ENCODE measurements at regions not wholly inside any gene's neighbourhood (a gene's known extent, or its start where the extent isn't known, plus 50 kb on each side); places are given as distances from the start of the nearest gene placed in this dataset.
"Not testable (repeated sequence)": the region's sequence is repeated elsewhere in the genome, so short reads cannot be mapped to it uniquely, and the experiment has no call there.

GRCh38 chr2:132252894-132253264, 91.1 kb upstream of the ANKRD30BL start:
- Histone ChIP-seq H4K20me1 (ENCODE audit: control insufficient read depth, extremely low read depth, insufficient read depth, low read length) (no peaks in the 10 kb centered on the region), H3K79me2 (ENCODE audit: control insufficient read depth, insufficient read depth, low read length) (no peaks in the 10 kb centered on the region), H3K4me1 (ENCODE audit: control insufficient read depth, extremely low read depth, insufficient read depth, low read length) (no peaks in the 10 kb centered on the region), H3K9me1 (ENCODE audit: control insufficient read depth, extremely low read depth, insufficient read depth, low read length) (no peaks in the 10 kb centered on the region), H3K9me3 (ENCODE audit: control insufficient read depth, low read depth, low read length) (peaks cover 1% of the 10 kb centered on the region), H3K4me2 (ENCODE audit: control insufficient read depth, extremely low read depth, insufficient read depth, low read depth, low read length) (no peak overlapping the region), H3K36me3 (ENCODE audit: control insufficient read depth in 2 of 2, extremely low read depth in 1 of 2, insufficient read depth in 2 of 2, low read length in 2 of 2) (no peaks in the 10 kb centered on the region), H3K9ac (ENCODE audit: control insufficient read depth, extremely low read depth, insufficient read depth, low read length) (no peak overlapping the region), H2AFZ (ENCODE audit: control insufficient read depth, low read length) (no peak overlapping the region), H3K4me3 (ENCODE audit: control insufficient read depth in 2 of 3, extremely low read depth in 1 of 3, insufficient read depth in 2 of 3, low read depth in 1 of 3, low read length in 3 of 3) (no peak overlapping the region), H3K27ac (ENCODE audit: control insufficient read depth, insufficient read depth, low read length) (no peak overlapping the region), H3K27me3 (ENCODE audit: control insufficient read depth, extremely low read depth, insufficient read depth, low read length) (peaks cover 22% of the 10 kb centered on the region)
- DNase-seq (ENCODE audit: low read depth, low spot score) (no peak), FAIRE-seq (no peak)
- no peak for TF ChIP-seq CTCF (optimal IDR thresholded peaks at IDR 0.05 in 1 of 3, IDR thresholded peaks at IDR 0.05 in 1 of 3, conservative IDR thresholded peaks at IDR 0.05 in 1 of 3; ENCODE audit: extremely low read depth in 1 of 3, insufficient read depth in 2 of 3, low read length in 3 of 3)
- no peak for TF ChIP-seq EZH2 (IDR thresholded peaks at IDR 0.05; ENCODE audit: low read length)
- dilution Hi-C loops (cut with MboI; ENCODE audit: extremely low pct_ligation_motif_present, low sequenced_read_pairs), result no loop called here

GRCh38 chr2:132253496-132254305, 91.9 kb upstream of the ANKRD30BL start:
- Histone ChIP-seq H3K4me3 (ENCODE audit: control insufficient read depth in 2 of 3, extremely low read depth in 1 of 3, insufficient read depth in 2 of 3, low read depth in 1 of 3, low read length in 3 of 3) (no peak overlapping the region), H3K9me3 (ENCODE audit: control insufficient read depth, low read depth, low read length) (peaks cover 1% of the 10 kb centered on the region), H3K9me1 (ENCODE audit: control insufficient read depth, extremely low read depth, insufficient read depth, low read length) (no peaks in the 10 kb centered on the region), H3K4me1 (ENCODE audit: control insufficient read depth, extremely low read depth, insufficient read depth, low read length) (no peaks in the 10 kb centered on the region), H4K20me1 (ENCODE audit: control insufficient read depth, extremely low read depth, insufficient read depth, low read length) (no peaks in the 10 kb centered on the region), H3K27me3 (ENCODE audit: control insufficient read depth, extremely low read depth, insufficient read depth, low read length) (peaks cover 29% of the 10 kb centered on the region), H2AFZ (ENCODE audit: control insufficient read depth, low read length) (no peak overlapping the region), H3K36me3 (ENCODE audit: control insufficient read depth in 2 of 2, extremely low read depth in 1 of 2, insufficient read depth in 2 of 2, low read length in 2 of 2) (no peaks in the 10 kb centered on the region), H3K27ac (ENCODE audit: control insufficient read depth, insufficient read depth, low read length) (no peak overlapping the region), H3K9ac (ENCODE audit: control insufficient read depth, extremely low read depth, insufficient read depth, low read length) (no peak overlapping the region), H3K79me2 (ENCODE audit: control insufficient read depth, insufficient read depth, low read length) (no peaks in the 10 kb centered on the region), H3K4me2 (ENCODE audit: control insufficient read depth, extremely low read depth, insufficient read depth, low read depth, low read length) (no peak overlapping the region)
- dilution Hi-C loops (cut with MboI; ENCODE audit: extremely low pct_ligation_motif_present, low sequenced_read_pairs), result no loop called here
- DNase-seq (ENCODE audit: low read depth, low spot score) (no peak), FAIRE-seq (no peak)
- TF ChIP-seq EZH2 (IDR thresholded peaks at IDR 0.05; ENCODE audit: low read length) (no peak), CTCF (optimal IDR thresholded peaks at IDR 0.05 in 1 of 3, IDR thresholded peaks at IDR 0.05 in 1 of 3, conservative IDR thresholded peaks at IDR 0.05 in 1 of 3; ENCODE audit: extremely low read depth in 1 of 3, insufficient read depth in 2 of 3, low read length in 3 of 3) (no peak)

- peaks cover 29% of the 10 kb centered on the region for H3K27me3 ChIP-seq (ENCODE audit: control insufficient read depth, extremely low read depth, insufficient read depth, low read length)
- H3K4me1 ChIP-seq (ENCODE audit: control insufficient read depth, extremely low read depth, insufficient read depth, low read length); H4K20me1 ChIP-seq (ENCODE audit: control insufficient read depth, extremely low read depth, insufficient read depth, low read length); H3K4me3 ChIP-seq (ENCODE audit: control insufficient read depth in 2 of 3, extremely low read depth in 1 of 3, insufficient read depth in 2 of 3, low read depth in 1 of 3, low read length in 3 of 3); H2AFZ ChIP-seq (ENCODE audit: control insufficient read depth, low read length); H3K27ac ChIP-seq (ENCODE audit: control insufficient read depth, insufficient read depth, low read length); H3K9me3 ChIP-seq (ENCODE audit: control insufficient read depth, low read depth, low read length); H3K4me2 ChIP-seq (ENCODE audit: control insufficient read depth, extremely low read depth, insufficient read depth, low read depth, low read length); H3K79me2 ChIP-seq (ENCODE audit: control insufficient read depth, insufficient read depth, low read length); H3K36me3 ChIP-seq (ENCODE audit: control insufficient read depth in 2 of 2, extremely low read depth in 1 of 2, insufficient read depth in 2 of 2, low read length in 2 of 2); H3K9me1 ChIP-seq (ENCODE audit: control insufficient read depth, extremely low read depth, insufficient read depth, low read length); DNase-seq (ENCODE audit: low read depth, low spot score); H3K9ac ChIP-seq (ENCODE audit: control insufficient read depth, extremely low read depth, insufficient read depth, low read length); dilution Hi-C loops (cut with MboI; ENCODE audit: extremely low pct_ligation_motif_present, low sequenced_read_pairs); FAIRE-seq: not testable (repeated sequence)
Measured at GRCh38 chr2:132254306-132254919, 92.7 kb upstream of the ANKRD30BL start.

Data from keratinocyte (primary cell).